Loucy (cell line): ENCODE measurements at regions not wholly inside any gene's neighbourhood (a gene's known extent, or its start where the extent isn't known, plus 50 kb on each side); places are given as distances from the start of the nearest gene placed in this dataset.

ENCODE experiments used
- H2AFZ ChIP-seq: fragments of 200-600 bp; sonication (generic); 2 replicates; pipeline ENCODE4 v1.6.0; 2016; ENCODE audit warnings: antibody characterized with exemption, mild to moderate bottlenecking, low read length, moderate library complexity
- H3F3A ChIP-seq: fragments of 200-600 bp; 2 replicates; pipeline ENCODE4 v1.6.0; 2016; ENCODE audit warnings: antibody characterized with exemption, low read depth, mild to moderate bottlenecking
- H3K27me3 ChIP-seq: fragments of 200-600 bp; sonication (generic); 2 replicates; pipeline ENCODE4 v1.6.1; 2014; ENCODE audit warnings: low read length, mild to moderate bottlenecking; ENCODE audit not compliant: insufficient read depth, poor library complexity, severe bottlenecking
- H3K36me3 ChIP-seq: fragments of 200-600 bp; sonication (generic); 2 replicates; pipeline ENCODE4 v1.6.1; 2016; ENCODE audit warnings: low read length; ENCODE audit not compliant: insufficient read depth
- H3K4me1 ChIP-seq: fragments of 200-600 bp; sonication (generic); 2 replicates; pipeline ENCODE4 v1.5.1; 2014; ENCODE audit warnings: low read length, mild to moderate bottlenecking; ENCODE audit not compliant: insufficient read depth, poor library complexity, severe bottlenecking
- H3K4me2 ChIP-seq: fragments of 200-600 bp; sonication (generic); 2 replicates; pipeline ENCODE4 v1.6.0; 2014; ENCODE audit warnings: antibody characterized with exemption, low read length, low read depth, mild to moderate bottlenecking; ENCODE audit not compliant: poor library complexity, severe bottlenecking
- H3K4me3 ChIP-seq: fragments of 200-600 bp; sonication (generic); 2 replicates; pipeline ENCODE4 v1.5.1; 2014; ENCODE audit warnings: low read length, mild to moderate bottlenecking, mixed read lengths; ENCODE audit not compliant: poor library complexity, severe bottlenecking
- H3K79me2 ChIP-seq: fragments of 200-600 bp; sonication (generic); 2 replicates; pipeline ENCODE4 v1.6.1; 2014; ENCODE audit warnings: low read length; ENCODE audit not compliant: insufficient read depth
- H3K9ac ChIP-seq: fragments of 200-600 bp; sonication (generic); 2 replicates; pipeline ENCODE4 v1.6.0; 2014; ENCODE audit warnings: mild to moderate bottlenecking, low read depth, low read length, moderate library complexity; ENCODE audit not compliant: poor library complexity, severe bottlenecking
- H3K9me2 ChIP-seq: fragments of 200-600 bp; sonication (generic); replicated peaks from 2 replicates; pipeline ENCODE4 v1.6.1; 2016; ENCODE audit warnings: low read depth, low read length, mixed read lengths
- H3K9me3 ChIP-seq: fragments of 200-600 bp; sonication (generic); 2 replicates; pipeline ENCODE4 v1.6.1; 2014; ENCODE audit warnings: mild to moderate bottlenecking, antibody characterized with exemption, low read length, low read depth; ENCODE audit not compliant: insufficient read depth
- H4K20me1 ChIP-seq: fragments of 200-600 bp; sonication (generic); 2 replicates; pipeline ENCODE4 v1.6.0; 2014; ENCODE audit warnings: antibody characterized with exemption, low read length, mild to moderate bottlenecking; ENCODE audit not compliant: insufficient read depth, poor library complexity, severe bottlenecking
- EZH2phosphoT487 ChIP-seq: fragments of 200-600 bp; IDR thresholded peaks from 2 replicates; pipeline ENCODE4 v1.6.1; 2018; ENCODE audit warnings: antibody characterized with exemption, mild to moderate bottlenecking, moderate library complexity, borderline replicate concordance
- TF ChIP-seq, protein P1 (sequence below): fragments of 200-600 bp; sonication (generic); conservative IDR thresholded peaks from 2 replicates; pipeline ENCODE4 v1.5.1; 2014; ENCODE audit warnings: mild to moderate bottlenecking, antibody characterized with exemption, low read length

DNA sequence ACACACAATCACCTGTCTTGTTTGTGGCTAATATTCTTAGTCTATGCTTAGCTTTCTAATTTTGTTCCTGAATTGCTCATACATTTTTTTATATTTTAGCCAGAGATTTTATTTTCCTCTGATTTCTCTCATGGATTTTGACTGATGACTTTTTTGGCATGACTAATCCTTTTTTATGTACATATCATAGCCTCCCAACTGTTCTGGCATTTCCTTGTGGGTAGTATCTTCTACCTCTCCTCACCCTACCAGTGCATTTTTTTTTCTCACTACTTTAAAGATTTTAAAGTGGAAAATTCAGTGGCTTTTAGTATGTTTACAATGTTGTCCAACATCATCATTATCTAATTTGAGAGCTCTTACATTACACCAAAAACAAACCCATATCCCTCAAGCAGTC is 84.4 kb upstream of the TENM4 start:
- H4K20me1 ChIP-seq: no peaks in the 10 kb centered on the region
- H3K4me1 ChIP-seq: no peaks in the 10 kb centered on the region
- H3K9me2 ChIP-seq: no peaks in the 10 kb centered on the region
- no peak overlapping the region for H3K4me3 ChIP-seq
- no peak for TF ChIP-seq EZH2phosphoT487
- TF ChIP-seq, protein P1, sequence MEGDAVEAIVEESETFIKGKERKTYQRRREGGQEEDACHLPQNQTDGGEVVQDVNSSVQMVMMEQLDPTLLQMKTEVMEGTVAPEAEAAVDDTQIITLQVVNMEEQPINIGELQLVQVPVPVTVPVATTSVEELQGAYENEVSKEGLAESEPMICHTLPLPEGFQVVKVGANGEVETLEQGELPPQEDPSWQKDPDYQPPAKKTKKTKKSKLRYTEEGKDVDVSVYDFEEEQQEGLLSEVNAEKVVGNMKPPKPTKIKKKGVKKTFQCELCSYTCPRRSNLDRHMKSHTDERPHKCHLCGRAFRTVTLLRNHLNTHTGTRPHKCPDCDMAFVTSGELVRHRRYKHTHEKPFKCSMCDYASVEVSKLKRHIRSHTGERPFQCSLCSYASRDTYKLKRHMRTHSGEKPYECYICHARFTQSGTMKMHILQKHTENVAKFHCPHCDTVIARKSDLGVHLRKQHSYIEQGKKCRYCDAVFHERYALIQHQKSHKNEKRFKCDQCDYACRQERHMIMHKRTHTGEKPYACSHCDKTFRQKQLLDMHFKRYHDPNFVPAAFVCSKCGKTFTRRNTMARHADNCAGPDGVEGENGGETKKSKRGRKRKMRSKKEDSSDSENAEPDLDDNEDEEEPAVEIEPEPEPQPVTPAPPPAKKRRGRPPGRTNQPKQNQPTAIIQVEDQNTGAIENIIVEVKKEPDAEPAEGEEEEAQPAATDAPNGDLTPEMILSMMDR: no peak
- no peaks in the 10 kb centered on the region for H3K79me2 ChIP-seq
- no peak overlapping the region for H3K9ac ChIP-seq
- H2AFZ ChIP-seq: no peak overlapping the region
- no peaks in the 10 kb centered on the region for H3K27me3 ChIP-seq
- no peaks in the 10 kb centered on the region for H3K9me3 ChIP-seq
- no peaks in the 10 kb centered on the region for H3F3A ChIP-seq
- H3K36me3 ChIP-seq: no peaks in the 10 kb centered on the region
- H3K4me2 ChIP-seq: no peak overlapping the region

DNA sequence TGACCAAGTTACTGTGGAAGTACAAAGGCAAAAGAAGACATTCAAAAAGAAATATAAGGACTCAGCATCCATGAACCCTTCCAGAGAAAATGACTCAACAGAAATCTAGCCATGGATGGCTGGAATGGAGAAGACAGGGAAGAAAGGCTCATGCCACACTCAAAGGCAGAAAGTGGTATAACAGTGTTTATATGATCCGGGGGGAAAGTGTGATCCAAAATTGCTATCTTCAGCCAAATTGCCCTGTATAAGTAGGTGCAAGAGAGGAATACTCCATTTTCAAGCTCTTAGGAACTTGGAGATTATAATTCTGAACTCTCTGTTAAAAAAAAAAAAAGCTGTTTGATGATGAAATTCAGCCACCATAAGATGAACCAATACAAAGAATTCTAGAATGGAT is 81.8 kb upstream of the TENM4 start:
- no peak overlapping the region for H3K4me3 ChIP-seq
- H3K4me1 ChIP-seq: no peaks in the 10 kb centered on the region
- H3K36me3 ChIP-seq: no peaks in the 10 kb centered on the region
- no peaks in the 10 kb centered on the region for H3K27me3 ChIP-seq
- no peaks in the 10 kb centered on the region for H4K20me1 ChIP-seq
- no peak overlapping the region for H2AFZ ChIP-seq
- H3K9ac ChIP-seq: no peak overlapping the region
- H3K79me2 ChIP-seq: no peaks in the 10 kb centered on the region
- H3F3A ChIP-seq: no peaks in the 10 kb centered on the region
- H3K4me2 ChIP-seq: no peak overlapping the region
- H3K9me2 ChIP-seq: no peaks in the 10 kb centered on the region
- no peak for TF ChIP-seq EZH2phosphoT487
- TF ChIP-seq, protein P1: no peak
- H3K9me3 ChIP-seq: no peaks in the 10 kb centered on the region

DNA sequence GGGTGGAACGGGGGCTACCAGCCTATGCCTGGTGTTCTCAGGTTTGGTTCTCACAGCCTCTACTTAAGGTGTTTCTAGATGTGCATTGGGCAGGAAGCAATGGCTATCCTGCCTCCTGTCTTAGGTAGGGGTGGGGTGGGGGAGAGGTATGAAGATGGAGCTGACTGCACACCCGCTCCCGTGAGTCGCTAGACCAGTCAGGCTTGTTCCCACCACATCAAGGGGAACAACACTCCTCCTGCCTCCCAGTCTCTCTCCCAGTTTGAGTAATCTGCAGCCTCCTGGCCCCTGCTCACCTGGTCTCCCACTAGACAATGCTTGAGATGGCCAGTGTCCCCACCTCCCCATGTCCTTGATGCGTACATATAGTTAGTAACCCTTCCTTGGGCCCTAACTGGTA is 79.3 kb upstream of the TENM4 start:
- TF ChIP-seq, protein P1: no peak
- no peak for TF ChIP-seq EZH2phosphoT487
- Histone ChIP-seq H3K9me3 (no peaks in the 10 kb centered on the region; the same call in 1 of the 2 replicates), H3K4me3 (no peak overlapping the region), H3K79me2 (no peaks in the 10 kb centered on the region), H3K36me3 (no peaks in the 10 kb centered on the region), H3F3A (no peaks in the 10 kb centered on the region), H2AFZ (no peak overlapping the region), H3K27me3 (no peaks in the 10 kb centered on the region), H3K9me2 (no peaks in the 10 kb centered on the region), H3K4me1 (no peaks in the 10 kb centered on the region), H3K4me2 (no peak overlapping the region), H4K20me1 (no peaks in the 10 kb centered on the region), H3K9ac (no peak overlapping the region)
